Endothelial cell of umbilical vein (primary cell): ENCODE measurements at regions not wholly inside any gene's neighbourhood (a gene's known extent, or its start where the extent isn't known, plus 50 kb on each side); places are given as distances from the start of the nearest gene placed in this dataset.

Experiments
- BruUV-seq: library from RNA; stranded (reverse); fragments of 400-500 nt; replicated peaks from 2 replicates; lab custom pipeline; 2021; lab: Mats Ljungman, UMichigan
- CTCF ChIA-PET: fragments of 300-600, 350-600 bp; sonication (Branson Sonifier 250); formaldehyde crosslinking; loops from one replicate; lab custom pipeline; 2021; ENCODE audit warnings: antibody characterized with exemption, inconsistent platforms; lab: Charles Lee
- POLR2A ChIA-PET: fragments of 300-600, 350-600 bp; sonication (Branson Sonifier 250); formaldehyde crosslinking; loops from one replicate; lab custom pipeline; 2021; ENCODE audit warnings: antibody characterized with exemption, inconsistent platforms; lab: Charles Lee
- DNase-seq: peaks from one replicate; pipeline ENCODE4 v3.0.0-alpha.2; 2011; ENCODE audit warnings: low read depth, low spot score
- FAIRE-seq: peaks from 2 replicates; lab custom pipeline; 2011; peaks lifted over from hg19 to GRCh38; lab: Jason Lieb, UNC
- H2AFZ ChIP-seq: 2 replicates; pipeline ENCODE4 v1.6.0; 2012; ENCODE audit warnings: low read depth, low read length, control low read depth, inconsistent platforms
- H3K27ac ChIP-seq: 2 replicates; pipeline ENCODE4 v1.5.1; 2011; ENCODE audit warnings: low read depth, mild to moderate bottlenecking, control low read depth, low read length, moderate library complexity; ENCODE audit not compliant: insufficient read depth
- H3K27me3 ChIP-seq, 2 experiments: 2 replicates each; pipeline versions ENCODE4 v1.6.0 to v1.6.1; 2011; ENCODE audit warnings: low read length in 2 of 2, mixed read lengths in 1 of 2; ENCODE audit not compliant: control insufficient read depth in 2 of 2, insufficient read depth in 2 of 2
- H3K36me3 ChIP-seq, 2 experiments: 2 replicates in 1 of 2; 3 replicates in 1 of 2; pipeline ENCODE4 v1.5.1; 2011; ENCODE audit warnings: low read length in 2 of 2, mild to moderate bottlenecking in 1 of 2, moderate library complexity in 1 of 2; ENCODE audit not compliant: control insufficient read depth in 2 of 2, insufficient read depth in 2 of 2; ENCODE audit errors: extremely low read depth in 1 of 2
- H3K4me1 ChIP-seq: 3 replicates; pipeline ENCODE4 v1.5.1; 2011; ENCODE audit warnings: mild to moderate bottlenecking, low read length; ENCODE audit not compliant: control insufficient read depth, insufficient read depth; ENCODE audit errors: extremely low read depth
- H3K4me2 ChIP-seq: 2 replicates; pipeline ENCODE4 v1.6.1; 2011; ENCODE audit warnings: low read length, control low read depth, mixed read lengths; ENCODE audit not compliant: insufficient read depth
- H3K4me3 ChIP-seq, 3 experiments: fragments of 200-600 bp in 1 of 3; sonication (generic), shearing (Covaris generic) in 1 of 3; replicated peaks in 1 of 3; 2 replicates each; pipeline ENCODE4 v1.5.1; 2011 to 2016; ENCODE audit warnings: control low read depth in 3 of 3, low read length in 3 of 3, mild to moderate bottlenecking in 2 of 3, inconsistent platforms in 1 of 3, low read depth in 1 of 3, moderate library complexity in 1 of 3; ENCODE audit not compliant: insufficient read depth in 1 of 3
- H3K79me2 ChIP-seq: 2 replicates; pipeline ENCODE4 v1.6.0; 2012; ENCODE audit warnings: low read length, inconsistent platforms; ENCODE audit not compliant: control insufficient read depth, insufficient read depth
- H3K9ac ChIP-seq: replicated peaks from 2 replicates; pipeline ENCODE3; 2011; ENCODE audit warnings: low read length, control low read depth; ENCODE audit not compliant: insufficient read depth; ENCODE audit errors: extremely low read depth
- H3K9me1 ChIP-seq: replicated peaks from 3 replicates; pipeline ENCODE4 v1.6.0; 2011; ENCODE audit warnings: mild to moderate bottlenecking, low read length; ENCODE audit not compliant: control insufficient read depth, insufficient read depth; ENCODE audit errors: extremely low read depth
- H3K9me3 ChIP-seq: replicated peaks from 2 replicates; pipeline ENCODE4 v1.5.1; 2012; ENCODE audit warnings: low read length, inconsistent platforms; ENCODE audit not compliant: control insufficient read depth, insufficient read depth
- H4K20me1 ChIP-seq: replicated peaks from 2 replicates; pipeline ENCODE3; 2011; ENCODE audit warnings: mild to moderate bottlenecking, low read length; ENCODE audit not compliant: control insufficient read depth, insufficient read depth; ENCODE audit errors: extremely low read depth
- EZH2 ChIP-seq: IDR thresholded peaks from 2 replicates; pipeline ENCODE4 v1.6.1; 2012; ENCODE audit warnings: borderline replicate concordance, low read depth, mild to moderate bottlenecking, moderate library complexity, low read length, inconsistent platforms; ENCODE audit not compliant: severe bottlenecking
- FOS ChIP-seq: IDR thresholded peaks from 2 replicates; pipeline ENCODE4 v1.6.1; 2011; ENCODE audit warnings: mild to moderate bottlenecking, low read length, moderate library complexity, borderline replicate concordance; ENCODE audit not compliant: insufficient read depth
- MAX ChIP-seq: IDR thresholded peaks from 2 replicates; pipeline ENCODE4 v1.6.1; 2011; ENCODE audit not compliant: insufficient read depth, insufficient read length
- dilution Hi-C: fragments of 300-500 bp; cut with MboI; formaldehyde crosslinking; loops from one replicate; pipeline ENCODE4 v1.15.0; 2019; ENCODE audit warnings: low sequenced_read_pairs; ENCODE audit not compliant: extremely low pct_ligation_motif_present
- intact Hi-C: fragments of 100-400 bp; cut with micrococcal nuclease; formaldehyde crosslinking; loops from one replicate; pipeline ENCODE4 v1.10.0; 2022
- TF ChIP-seq, protein P1 (sequence below), 2 donors: IDR thresholded peaks; 1 replicate in 1 of 2; 2 replicates in 1 of 2; pipeline ENCODE4 v1.5.1; 2011; ENCODE audit warnings: low read length in 2 of 2, mild to moderate bottlenecking in 2 of 2, moderate library complexity in 2 of 2, control low read depth in 1 of 2, inconsistent platforms in 1 of 2, low read depth in 1 of 2; ENCODE audit not compliant: insufficient read depth in 1 of 2; ENCODE audit errors: extremely low read depth in 1 of 2

DNA sequence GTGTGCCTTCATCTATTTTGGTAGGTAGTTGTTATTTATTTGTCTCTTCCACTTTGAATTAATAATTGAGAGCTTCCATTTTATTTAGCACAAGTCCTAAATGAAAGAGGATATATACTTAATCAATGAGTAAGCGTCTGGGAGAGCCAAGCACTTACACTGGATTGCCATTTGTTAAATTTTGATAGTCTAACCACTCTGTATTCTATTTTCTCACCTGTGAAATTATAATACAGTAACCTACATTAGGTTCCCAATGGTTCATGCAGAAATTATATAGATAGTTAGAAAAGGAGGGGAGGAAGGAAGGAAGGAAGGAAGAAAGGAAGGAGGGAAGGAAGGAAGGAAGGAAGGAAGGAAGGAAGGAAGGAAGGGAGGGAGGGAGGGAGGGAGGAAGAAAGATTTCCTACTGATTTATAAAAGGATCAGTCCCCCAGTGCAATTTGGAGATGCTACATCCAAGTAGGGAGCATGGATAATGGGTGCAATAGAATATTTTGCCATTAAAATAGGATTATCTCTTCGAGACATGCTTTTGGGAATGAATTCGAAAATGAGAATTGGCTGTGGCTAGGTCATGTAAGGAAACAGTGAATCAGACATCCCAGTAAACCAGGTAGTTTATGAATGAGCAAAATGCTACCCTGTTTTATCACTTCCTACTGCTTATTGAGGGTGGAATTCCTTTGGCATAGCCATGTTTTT, 239.8 kb downstream of the PCDH7 start:
- POLR2A ChIA-PET = no interaction called here
- dilution Hi-C loops = no loop called here
- H3K4me1 ChIP-seq = peaks cover 6% of the 10 kb centered on the region
- H3K4me3 ChIP-seq = no peak overlapping the region
- H3K4me2 ChIP-seq = no peak overlapping the region
- no peaks in the 10 kb centered on the region for H3K9me3 ChIP-seq
- CTCF ChIA-PET = interaction anchor here (0.6 kb wide), 1 partner anchor 15 kb away, joined by 3 read pairs; no protein-coding TSS in a partner anchor
- H3K79me2 ChIP-seq = no peaks in the 10 kb centered on the region
- TF ChIP-seq EZH2 = no peak
- no peak for TF ChIP-seq MAX
- TF ChIP-seq, protein P1, sequence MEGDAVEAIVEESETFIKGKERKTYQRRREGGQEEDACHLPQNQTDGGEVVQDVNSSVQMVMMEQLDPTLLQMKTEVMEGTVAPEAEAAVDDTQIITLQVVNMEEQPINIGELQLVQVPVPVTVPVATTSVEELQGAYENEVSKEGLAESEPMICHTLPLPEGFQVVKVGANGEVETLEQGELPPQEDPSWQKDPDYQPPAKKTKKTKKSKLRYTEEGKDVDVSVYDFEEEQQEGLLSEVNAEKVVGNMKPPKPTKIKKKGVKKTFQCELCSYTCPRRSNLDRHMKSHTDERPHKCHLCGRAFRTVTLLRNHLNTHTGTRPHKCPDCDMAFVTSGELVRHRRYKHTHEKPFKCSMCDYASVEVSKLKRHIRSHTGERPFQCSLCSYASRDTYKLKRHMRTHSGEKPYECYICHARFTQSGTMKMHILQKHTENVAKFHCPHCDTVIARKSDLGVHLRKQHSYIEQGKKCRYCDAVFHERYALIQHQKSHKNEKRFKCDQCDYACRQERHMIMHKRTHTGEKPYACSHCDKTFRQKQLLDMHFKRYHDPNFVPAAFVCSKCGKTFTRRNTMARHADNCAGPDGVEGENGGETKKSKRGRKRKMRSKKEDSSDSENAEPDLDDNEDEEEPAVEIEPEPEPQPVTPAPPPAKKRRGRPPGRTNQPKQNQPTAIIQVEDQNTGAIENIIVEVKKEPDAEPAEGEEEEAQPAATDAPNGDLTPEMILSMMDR (IDR thresholded peaks at IDR 0.05; ENCODE audit: extremely low read depth in 1 of 2, insufficient read depth in 1 of 2, low read depth in 1 of 2, low read length in 2 of 2) = no peak
- no peak for TF ChIP-seq FOS
- H3K27me3 ChIP-seq = no peaks in the 10 kb centered on the region
- H3K36me3 ChIP-seq = no peaks in the 10 kb centered on the region
- H2AFZ ChIP-seq = no peak overlapping the region
- no TSS peak for BruUV-seq
- FAIRE-seq = no peak
- no peaks in the 10 kb centered on the region for H4K20me1 ChIP-seq
- intact Hi-C loops = loop anchor here (5.0 kb wide), 2 partner anchors 132 to 243 kb away; no protein-coding TSS in a partner anchor
- no peak overlapping the region for H3K9ac ChIP-seq
- no peaks in the 10 kb centered on the region for H3K9me1 ChIP-seq
- DNase-seq = no peak
- no peak overlapping the region for H3K27ac ChIP-seq
